HG02938 (cell line): ENCODE measurements at regions not wholly inside any gene's neighbourhood (a gene's known extent, or its start where the extent isn't known, plus 50 kb on each side); places are given as distances from the start of the nearest gene placed in this dataset.

Experiments
- ATAC-seq: cut with Tn5 transposase; IDR thresholded peaks from one replicate; pipeline ENCODE4 v1.9.1; 2021; ENCODE audit warnings: mild to moderate bottlenecking, moderate library complexity; ENCODE audit not compliant: unreplicated experiment

DNA sequence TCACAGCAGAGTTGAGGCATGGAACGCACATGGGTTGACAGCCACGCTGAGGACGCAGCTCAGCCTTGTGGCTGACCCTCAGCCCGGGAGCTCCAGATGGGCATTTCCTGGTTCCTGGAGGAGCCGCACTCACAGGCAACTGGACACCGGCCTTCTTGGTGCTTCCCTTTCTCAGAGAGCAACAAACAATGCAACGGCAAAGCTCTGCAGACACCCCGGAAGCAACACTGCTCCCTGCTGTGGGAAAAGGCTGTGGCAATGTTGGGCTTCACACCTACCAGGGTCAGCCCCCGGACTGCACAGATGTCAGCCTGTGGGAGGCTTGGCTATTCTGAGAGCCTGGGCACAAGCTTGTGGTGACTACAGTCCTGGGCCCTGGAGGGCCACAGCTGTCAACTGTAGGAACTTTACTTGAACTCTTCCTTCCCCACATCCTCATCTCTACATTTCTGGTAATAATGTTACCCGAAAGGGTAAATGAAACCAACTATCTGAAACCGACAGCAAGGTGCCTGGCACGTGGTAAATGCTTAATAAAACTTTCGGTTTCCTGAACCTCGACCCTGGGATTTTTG lies 597.5 kb upstream of the MKI67 start:
- ATAC-seq = no peak

DNA sequence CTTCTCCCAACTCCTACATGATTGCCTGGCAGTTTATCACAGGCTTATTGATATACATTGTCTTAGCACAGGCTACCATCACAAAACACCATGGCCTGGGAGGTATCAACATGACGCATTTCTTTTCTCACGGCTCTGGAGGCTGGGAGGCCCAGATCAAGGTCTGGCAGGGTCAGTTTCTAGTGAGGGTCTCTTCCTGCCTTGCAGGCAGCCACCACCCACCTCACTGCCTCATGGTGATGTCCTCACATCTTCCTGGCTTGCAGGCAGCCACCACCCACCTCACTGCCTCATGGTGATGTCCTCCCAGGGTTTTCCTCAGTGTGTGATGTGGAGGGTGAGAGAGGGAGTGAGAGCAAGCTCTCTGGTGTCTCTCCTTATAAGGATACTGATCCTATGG lies 599.3 kb upstream of the MKI67 start:
- no peak for ATAC-seq

GRCh38 chr10:128727114-128727513 lies 600.9 kb upstream of the MKI67 start:
- ATAC-seq = no peak

DNA sequence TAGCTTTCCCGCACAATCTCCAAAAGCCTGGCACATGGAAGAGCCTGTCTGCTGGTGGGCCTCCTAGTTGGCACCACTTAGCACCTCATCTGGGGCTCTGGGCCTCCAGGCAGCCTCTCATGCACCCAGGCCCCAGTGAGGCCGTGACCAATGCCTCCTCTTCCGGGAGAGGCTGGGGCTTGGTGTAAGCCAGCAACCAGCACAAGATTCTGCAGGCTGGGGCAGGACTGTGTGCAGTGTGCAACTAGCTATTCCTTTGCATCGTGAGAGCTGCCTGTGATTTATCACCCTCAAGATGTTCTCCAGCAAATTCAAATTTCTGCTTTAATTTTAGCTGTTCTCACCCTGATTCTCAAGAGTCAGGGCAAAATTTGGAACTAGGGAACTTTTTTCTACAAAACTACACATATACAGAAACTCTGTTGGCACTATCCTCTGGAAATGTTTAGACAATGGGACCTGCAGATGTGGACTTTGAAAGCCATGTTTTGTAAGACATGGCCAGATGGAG lies 603.7 kb upstream of the MKI67 start:
- no peak for ATAC-seq

GRCh38 chr10:128730922-128731321 lies 604.7 kb upstream of the MKI67 start:
- no peak for ATAC-seq

GRCh38 chr10:128734161-128734560 lies 607.9 kb upstream of the MKI67 start:
- no peak for ATAC-seq

DNA sequence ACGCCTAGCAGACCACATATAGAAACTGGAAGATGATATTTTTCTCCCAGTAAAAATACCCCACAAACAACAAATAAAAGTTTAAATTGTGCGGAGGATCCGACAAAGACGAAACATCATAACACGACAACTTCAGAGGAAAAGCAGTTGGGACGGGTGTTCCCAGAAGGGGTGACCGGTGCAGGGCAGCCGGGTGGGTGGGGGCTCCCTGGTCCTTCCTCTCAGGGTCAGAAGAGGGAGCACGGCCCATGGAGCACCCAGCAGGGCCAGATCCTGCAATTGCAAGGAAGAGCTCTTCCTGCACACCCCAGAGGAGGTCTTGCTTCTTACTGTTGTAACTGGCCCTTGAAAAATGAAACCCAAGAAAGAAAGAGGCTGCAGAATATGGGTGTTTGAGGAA lies 608.5 kb upstream of the MKI67 start:
- ATAC-seq = no peak

- no peak for ATAC-seq
These were observed 609.8 kb upstream of the MKI67 start for GRCh38 chr10:128735996-128736395.

- ATAC-seq = no peak
These were observed 612.2 kb upstream of the MKI67 start for GRCh38 chr10:128738386-128738915.

- ATAC-seq = no peak
These were observed 613.7 kb upstream of the MKI67 start for GRCh38 chr10:128739930-128740329.

- no peak for ATAC-seq
These were observed 615.0 kb upstream of the MKI67 start for GRCh38 chr10:128741180-128741579.

- no peak for ATAC-seq
These were observed 615.5 kb upstream of the MKI67 start for GRCh38 chr10:128741680-128742079.

- ATAC-seq = no peak
These were observed 617.9 kb upstream of the MKI67 start for GRCh38 chr10:128744092-128744491.

DNA sequence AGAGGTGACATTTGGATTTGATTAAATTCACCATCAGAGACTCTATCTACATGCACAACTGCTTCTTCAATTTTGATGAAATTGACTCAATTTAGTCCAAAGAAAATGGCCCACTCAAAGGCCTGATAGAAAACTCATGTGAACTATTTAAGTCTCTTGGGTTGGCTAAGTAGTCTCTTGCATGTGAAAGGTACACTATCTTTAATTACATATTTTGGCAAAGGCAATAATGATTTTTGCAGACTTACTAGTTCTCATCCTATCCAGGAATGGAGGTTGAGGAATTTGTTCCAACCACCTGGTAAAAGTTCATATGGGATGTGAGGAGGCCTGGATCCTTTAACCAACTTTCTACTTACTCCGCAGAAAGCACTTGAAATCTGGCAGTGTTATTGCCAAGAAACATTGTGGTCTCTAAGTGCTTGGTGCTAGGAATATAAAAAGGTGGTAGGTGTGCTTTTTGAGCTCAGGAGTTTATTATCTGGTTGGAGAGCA lies 618.6 kb upstream of the MKI67 start:
- ATAC-seq = no peak

GRCh38 chr10:128747582-128748346 lies 621.5 kb upstream of the MKI67 start:
- no peak for ATAC-seq

GRCh38 chr10:128751284-128751683 lies 625.1 kb upstream of the MKI67 start:
- no peak for ATAC-seq

DNA sequence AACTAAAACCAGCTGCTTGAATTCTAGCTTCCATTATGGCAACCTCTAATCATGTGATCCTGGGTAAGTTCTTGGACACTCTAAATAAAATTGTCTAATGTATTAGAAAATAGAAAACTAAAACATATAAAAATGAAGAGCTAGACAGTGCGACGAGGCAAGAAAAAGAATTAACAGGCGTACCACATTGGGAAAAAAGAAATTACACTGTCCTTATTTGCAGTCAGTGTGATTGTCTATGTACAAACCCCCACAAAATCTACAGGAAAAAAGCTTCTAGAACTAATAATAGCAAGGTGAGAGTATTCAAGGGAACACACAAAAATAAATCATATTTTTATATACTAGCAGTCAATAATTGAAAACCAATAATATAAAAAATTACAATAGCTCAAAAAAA lies 625.6 kb upstream of the MKI67 start:
- no peak for ATAC-seq

- ATAC-seq = no peak
These were observed 633.0 kb upstream of the MKI67 start for GRCh38 chr10:128759174-128759573.

DNA sequence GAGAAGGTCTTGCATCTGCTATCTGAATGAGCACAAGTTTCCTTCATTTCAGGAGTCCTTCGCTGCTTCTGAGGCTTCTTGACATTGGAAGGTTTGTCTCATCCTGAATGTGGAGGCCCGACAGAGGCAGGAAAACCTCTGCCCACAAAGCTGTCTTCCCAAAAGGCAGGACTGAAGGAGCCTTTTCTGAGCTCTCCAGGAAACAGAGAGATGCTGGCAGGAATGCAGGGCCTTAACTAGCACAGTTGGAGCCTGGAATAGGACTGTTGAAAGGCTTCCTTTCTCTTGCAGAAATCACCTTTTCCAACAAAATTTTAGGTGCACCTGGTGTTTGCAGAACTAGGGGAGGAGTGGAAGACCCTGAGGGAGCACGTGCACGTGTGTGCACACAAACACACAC lies 637.4 kb upstream of the MKI67 start:
- no peak for ATAC-seq

GRCh38 chr10:128764190-128764589 lies 638.0 kb upstream of the MKI67 start:
- no peak for ATAC-seq

GRCh38 chr10:128766915-128767314 lies 640.7 kb upstream of the MKI67 start:
- no peak for ATAC-seq

DNA sequence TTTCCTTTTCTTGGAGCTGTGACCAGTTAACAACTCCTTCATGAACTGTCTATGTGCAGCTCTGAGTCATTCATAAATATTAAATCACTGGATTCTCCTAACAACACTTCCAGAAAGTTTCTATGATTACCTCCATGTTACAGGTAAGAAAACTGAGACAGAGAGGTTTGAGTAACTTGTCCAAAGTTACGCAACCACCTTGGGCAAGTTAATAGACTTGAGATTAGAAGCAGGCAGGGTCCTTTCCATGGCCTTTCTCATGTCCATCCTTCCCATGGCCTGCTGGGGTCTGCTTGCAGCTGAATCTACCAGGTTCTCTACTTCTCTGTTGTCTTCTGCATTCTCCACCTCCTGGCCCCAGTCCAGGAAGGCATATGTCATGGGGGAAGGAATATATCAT lies 648.8 kb upstream of the MKI67 start:
- ATAC-seq = no peak
